Glutamatergic neuron (in vitro differentiated cells): ENCODE measurements at regions not wholly inside any gene's neighbourhood (a gene's known extent, or its start where the extent isn't known, plus 50 kb on each side); places are given as distances from the start of the nearest gene placed in this dataset.

Experiments
- DNase-seq: peaks from one replicate; pipeline ENCODE4 v3.0.0; 2022
- H3K27ac Mint-ChIP-seq: one replicate; pipeline ENCODE4 v1.8.0; 2020; ENCODE audit warnings: mild to moderate bottlenecking, mixed read lengths, inconsistent platforms; ENCODE audit not compliant: unreplicated experiment
- H3K27me3 Mint-ChIP-seq: one replicate; pipeline ENCODE4 v1.8.0; 2020; ENCODE audit warnings: mild to moderate bottlenecking, moderate library complexity, mixed read lengths, inconsistent platforms; ENCODE audit not compliant: unreplicated experiment
- H3K36me3 Mint-ChIP-seq: one replicate; pipeline ENCODE4 v1.8.0; 2020; ENCODE audit warnings: mild to moderate bottlenecking, mixed read lengths, inconsistent platforms; ENCODE audit not compliant: unreplicated experiment
- H3K4me1 Mint-ChIP-seq: one replicate; pipeline ENCODE4 v1.8.0; 2020; ENCODE audit warnings: mild to moderate bottlenecking, low read depth, mixed read lengths, inconsistent platforms; ENCODE audit not compliant: unreplicated experiment
- H3K4me3 Mint-ChIP-seq: one replicate; pipeline ENCODE4 v1.8.0; 2020; ENCODE audit warnings: mild to moderate bottlenecking, mixed read lengths, inconsistent platforms; ENCODE audit not compliant: unreplicated experiment
- H3K9me3 Mint-ChIP-seq: one replicate; pipeline ENCODE4 v1.8.0; 2020; ENCODE audit warnings: mild to moderate bottlenecking, moderate library complexity, mixed read lengths, inconsistent platforms; ENCODE audit not compliant: unreplicated experiment
- TF ChIP-seq, protein P1 (sequence below): fragments of 200-600 bp; sonication (generic); IDR thresholded peaks from one replicate; pipeline ENCODE4 v1.5.0; 2021; ENCODE audit not compliant: partially characterized antibody, unreplicated experiment

DNA sequence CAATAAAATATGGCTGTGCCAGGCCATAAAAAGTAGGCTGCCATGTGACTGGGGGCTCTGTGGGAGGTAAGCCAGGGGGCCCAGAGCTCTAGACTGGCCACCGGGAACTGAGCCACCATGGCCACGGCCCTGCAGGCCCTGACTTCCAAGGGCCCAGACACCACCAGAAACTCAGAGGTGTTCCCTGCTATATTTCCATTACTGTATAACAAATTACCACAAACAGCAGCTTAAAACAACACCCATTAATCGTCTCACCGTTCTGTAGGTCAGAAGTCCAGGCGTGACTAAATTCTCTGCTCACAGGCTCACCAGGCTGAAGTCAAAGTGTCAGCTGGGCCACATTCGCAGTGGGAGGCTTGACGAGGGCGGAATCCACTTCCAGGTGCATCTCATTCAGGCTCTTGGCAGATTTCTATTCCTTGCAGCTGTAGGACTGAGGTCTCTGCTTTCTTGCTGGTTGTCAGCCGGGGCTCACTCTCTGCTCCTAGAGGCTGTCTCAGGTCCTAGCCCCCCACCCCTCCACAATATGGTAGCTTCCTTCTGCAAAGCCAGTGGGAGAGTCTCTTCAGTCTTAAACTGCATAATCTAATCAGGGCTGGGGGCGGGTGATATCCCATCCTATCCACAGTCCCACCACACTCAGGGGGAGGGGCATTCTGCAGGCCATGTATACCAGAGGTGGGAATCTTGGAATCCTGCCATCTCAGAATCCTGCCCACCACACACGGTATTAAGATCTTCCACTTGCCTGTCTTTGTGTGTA lies 125.4 kb downstream of the C5orf15 start:
- H3K4me1 Mint-ChIP-seq = peaks cover 11% of the 10 kb centered on the region
- DNase-seq = no peak
- H3K36me3 Mint-ChIP-seq = no peaks in the 10 kb centered on the region
- no peaks in the 10 kb centered on the region for H3K27me3 Mint-ChIP-seq
- no peaks in the 10 kb centered on the region for H3K9me3 Mint-ChIP-seq
- H3K4me3 Mint-ChIP-seq = no peak overlapping the region
- TF ChIP-seq, protein P1, sequence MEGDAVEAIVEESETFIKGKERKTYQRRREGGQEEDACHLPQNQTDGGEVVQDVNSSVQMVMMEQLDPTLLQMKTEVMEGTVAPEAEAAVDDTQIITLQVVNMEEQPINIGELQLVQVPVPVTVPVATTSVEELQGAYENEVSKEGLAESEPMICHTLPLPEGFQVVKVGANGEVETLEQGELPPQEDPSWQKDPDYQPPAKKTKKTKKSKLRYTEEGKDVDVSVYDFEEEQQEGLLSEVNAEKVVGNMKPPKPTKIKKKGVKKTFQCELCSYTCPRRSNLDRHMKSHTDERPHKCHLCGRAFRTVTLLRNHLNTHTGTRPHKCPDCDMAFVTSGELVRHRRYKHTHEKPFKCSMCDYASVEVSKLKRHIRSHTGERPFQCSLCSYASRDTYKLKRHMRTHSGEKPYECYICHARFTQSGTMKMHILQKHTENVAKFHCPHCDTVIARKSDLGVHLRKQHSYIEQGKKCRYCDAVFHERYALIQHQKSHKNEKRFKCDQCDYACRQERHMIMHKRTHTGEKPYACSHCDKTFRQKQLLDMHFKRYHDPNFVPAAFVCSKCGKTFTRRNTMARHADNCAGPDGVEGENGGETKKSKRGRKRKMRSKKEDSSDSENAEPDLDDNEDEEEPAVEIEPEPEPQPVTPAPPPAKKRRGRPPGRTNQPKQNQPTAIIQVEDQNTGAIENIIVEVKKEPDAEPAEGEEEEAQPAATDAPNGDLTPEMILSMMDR = no peak
- no peak overlapping the region for H3K27ac Mint-ChIP-seq

- H3K4me1 Mint-ChIP-seq = peaks cover 11% of the 10 kb centered on the region
- no peak overlapping the region for H3K4me3 Mint-ChIP-seq
- no peak for DNase-seq
- H3K27me3 Mint-ChIP-seq = no peaks in the 10 kb centered on the region
- no peak overlapping the region for H3K27ac Mint-ChIP-seq
- TF ChIP-seq, protein P1 = no peak
- H3K9me3 Mint-ChIP-seq = no peaks in the 10 kb centered on the region
- H3K36me3 Mint-ChIP-seq = no peaks in the 10 kb centered on the region
These were observed 126.3 kb downstream of the C5orf15 start for GRCh38 chr5:133841831-133842750.

GRCh38 chr5:133840168-133840567 lies 128.3 kb downstream of the C5orf15 start:
- peaks cover 11% of the 10 kb centered on the region for H3K4me1 Mint-ChIP-seq
- no peaks in the 10 kb centered on the region for H3K27me3 Mint-ChIP-seq
- DNase-seq = no peak
- H3K4me3 Mint-ChIP-seq = no peak overlapping the region
- no peaks in the 10 kb centered on the region for H3K36me3 Mint-ChIP-seq
- H3K27ac Mint-ChIP-seq = no peak overlapping the region
- TF ChIP-seq, protein P1 = no peak
- no peaks in the 10 kb centered on the region for H3K9me3 Mint-ChIP-seq

DNA sequence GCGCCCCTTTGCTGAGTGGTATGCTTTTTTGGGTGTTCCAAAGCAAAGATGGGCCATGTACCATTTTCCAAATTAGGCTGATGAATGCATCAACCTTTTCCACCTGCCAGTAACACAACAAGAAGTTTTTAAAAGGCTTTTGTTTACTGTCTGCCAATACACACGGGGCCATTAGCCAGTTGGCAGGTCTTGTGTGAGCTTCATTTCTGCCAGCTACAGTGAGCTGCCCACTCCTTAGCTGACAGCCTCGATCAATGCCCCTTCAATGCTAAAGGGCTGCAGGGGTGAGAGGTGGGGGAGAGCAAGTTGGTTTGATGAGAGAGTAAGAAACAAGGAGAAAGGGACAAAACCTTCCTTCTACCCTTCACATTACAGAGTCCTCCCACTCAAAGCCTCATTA lies 128.7 kb downstream of the C5orf15 start:
- no peaks in the 10 kb centered on the region for H3K9me3 Mint-ChIP-seq
- no peaks in the 10 kb centered on the region for H3K27me3 Mint-ChIP-seq
- H3K4me3 Mint-ChIP-seq = no peak overlapping the region
- no peaks in the 10 kb centered on the region for H3K36me3 Mint-ChIP-seq
- DNase-seq = no peak
- TF ChIP-seq, protein P1 = no peak
- H3K4me1 Mint-ChIP-seq = peaks cover 11% of the 10 kb centered on the region
- no peak overlapping the region for H3K27ac Mint-ChIP-seq

DNA sequence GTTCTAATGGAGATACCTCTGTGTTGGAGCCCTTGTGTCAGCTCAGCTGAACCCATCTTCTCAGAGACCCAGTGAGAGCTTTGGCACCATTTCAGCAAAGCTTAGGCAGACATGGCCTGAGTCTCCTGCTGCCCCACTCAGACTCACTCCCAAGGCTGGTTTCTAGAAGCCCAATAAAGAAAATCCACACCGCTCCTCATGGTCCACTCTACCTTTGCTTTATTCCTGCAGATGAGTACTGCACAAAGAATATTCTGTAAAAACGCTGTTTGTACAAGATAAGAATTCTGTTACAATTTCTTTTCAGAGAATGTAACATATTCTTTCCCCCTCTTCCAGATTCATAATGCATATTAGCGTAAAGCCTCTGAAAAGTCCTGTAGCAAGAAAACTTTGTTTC lies 129.3 kb downstream of the C5orf15 start:
- Mint-ChIP-seq H3K27me3 (no peaks in the 10 kb centered on the region), H3K36me3 (no peaks in the 10 kb centered on the region), H3K27ac (no peak overlapping the region), H3K4me3 (no peak overlapping the region), H3K4me1 (peaks cover 11% of the 10 kb centered on the region), H3K9me3 (no peaks in the 10 kb centered on the region)
- TF ChIP-seq, protein P1 = no peak
- DNase-seq = no peak
